ENCODE measurements at regions not wholly inside any gene's neighbourhood (a gene's known extent, or its start where the extent isn't known, plus 50 kb on each side); places are given as distances from the start of the nearest gene placed in this dataset.

DNA sequence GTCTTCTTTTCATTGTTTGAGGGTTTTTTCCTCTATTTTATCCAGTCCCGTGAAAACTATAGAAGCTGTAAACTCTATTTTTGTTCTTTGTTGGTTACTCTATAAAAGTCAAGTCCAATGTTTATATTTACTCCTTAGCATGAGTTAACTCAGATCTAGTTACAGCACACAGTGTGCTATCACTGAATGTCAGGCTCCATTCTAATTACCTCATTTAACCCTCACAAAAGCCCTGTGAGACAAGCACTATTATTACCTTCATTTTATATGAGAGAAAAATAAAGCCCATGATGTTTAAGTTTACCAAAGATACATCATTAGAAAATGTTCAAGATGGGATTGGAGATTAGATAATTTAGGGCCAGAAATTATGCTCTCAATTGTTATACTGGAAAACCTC is 251.4 kb upstream of the SNX7 start:
- TF ChIP-seq, protein P1, sequence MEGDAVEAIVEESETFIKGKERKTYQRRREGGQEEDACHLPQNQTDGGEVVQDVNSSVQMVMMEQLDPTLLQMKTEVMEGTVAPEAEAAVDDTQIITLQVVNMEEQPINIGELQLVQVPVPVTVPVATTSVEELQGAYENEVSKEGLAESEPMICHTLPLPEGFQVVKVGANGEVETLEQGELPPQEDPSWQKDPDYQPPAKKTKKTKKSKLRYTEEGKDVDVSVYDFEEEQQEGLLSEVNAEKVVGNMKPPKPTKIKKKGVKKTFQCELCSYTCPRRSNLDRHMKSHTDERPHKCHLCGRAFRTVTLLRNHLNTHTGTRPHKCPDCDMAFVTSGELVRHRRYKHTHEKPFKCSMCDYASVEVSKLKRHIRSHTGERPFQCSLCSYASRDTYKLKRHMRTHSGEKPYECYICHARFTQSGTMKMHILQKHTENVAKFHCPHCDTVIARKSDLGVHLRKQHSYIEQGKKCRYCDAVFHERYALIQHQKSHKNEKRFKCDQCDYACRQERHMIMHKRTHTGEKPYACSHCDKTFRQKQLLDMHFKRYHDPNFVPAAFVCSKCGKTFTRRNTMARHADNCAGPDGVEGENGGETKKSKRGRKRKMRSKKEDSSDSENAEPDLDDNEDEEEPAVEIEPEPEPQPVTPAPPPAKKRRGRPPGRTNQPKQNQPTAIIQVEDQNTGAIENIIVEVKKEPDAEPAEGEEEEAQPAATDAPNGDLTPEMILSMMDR (IDR thresholded peaks at IDR 0.05; ENCODE audit: low read depth, low read length, poor library complexity, severe bottlenecking), result no peak
- no peak for TF ChIP-seq EZH2phosphoT487 (IDR thresholded peaks at IDR 0.05; ENCODE audit: borderline replicate concordance, low read length)

Measured in DOHH2 (cell line).